Spinal cord (tissue), 9 donors: ENCODE measurements at regions not wholly inside any gene's neighbourhood (a gene's known extent, or its start where the extent isn't known, plus 50 kb on each side); places are given as distances from the start of the nearest gene placed in this dataset.

Experiments
- DNase-seq, 6 donors: peaks; one replicate each; pipeline versions ENCODE4 v3.0.0 to v3.0.0-alpha.2; 2013 to 2015; ENCODE audit warnings: low spot score in 6 of 6, low read depth in 4 of 6
- H3K27ac ChIP-seq: one replicate; pipeline ENCODE4 v1.5.1; 2013; ENCODE audit warnings: low read depth, low read length, control low read depth
- H3K27me3 ChIP-seq: one replicate; pipeline ENCODE4 v1.6.1; 2013; ENCODE audit warnings: low read length; ENCODE audit not compliant: control insufficient read depth, insufficient read depth
- H3K36me3 ChIP-seq: one replicate; pipeline ENCODE4 v1.6.1; 2013; ENCODE audit warnings: low read length; ENCODE audit not compliant: control insufficient read depth, insufficient read depth
- H3K4me1 ChIP-seq: one replicate; pipeline ENCODE4 v1.6.1; 2013; ENCODE audit warnings: low read length; ENCODE audit not compliant: control insufficient read depth, insufficient read depth
- H3K4me3 ChIP-seq: one replicate; pipeline ENCODE4 v1.5.1; 2013; ENCODE audit warnings: low read depth, low read length, control low read depth
- H3K9me3 ChIP-seq: one replicate; pipeline ENCODE4 v1.6.1; 2013; ENCODE audit warnings: low read length; ENCODE audit not compliant: control insufficient read depth, insufficient read depth
- WGBS: methylation state at CpG from one replicate; pipeline ENCODE4 v1.1.5; 2013; ENCODE audit warnings: missing lambda C conversion rate; ENCODE audit not compliant: insufficient coverage; 5-methylcytosine and 5-hydroxymethylcytosine counted together
- donor health status: healthy.

- Histone ChIP-seq H3K4me1 (no peaks in the 10 kb centered on the region), H3K27ac (no peak overlapping the region), H3K36me3 (no peaks in the 10 kb centered on the region), H3K4me3 (no peak overlapping the region), H3K27me3 (no peaks in the 10 kb centered on the region), H3K9me3 (no peaks in the 10 kb centered on the region)
- DNase-seq: no peak
- 87% methylated on average over 4 of the region's 5 CpGs for WGBS
Measured at GRCh38 chr3:42345811-42346210, 64.6 kb downstream of the LYZL4 start.

- Histone ChIP-seq H3K9me3 (no peaks in the 10 kb centered on the region), H3K27me3 (no peaks in the 10 kb centered on the region), H3K36me3 (no peaks in the 10 kb centered on the region), H3K27ac (no peak overlapping the region), H3K4me1 (no peaks in the 10 kb centered on the region), H3K4me3 (no peak overlapping the region)
- DNase-seq: no peak
Measured at GRCh38 chr3:42340466-42340865, 69.9 kb downstream of the LYZL4 start.

- Histone ChIP-seq H3K27ac (no peak overlapping the region), H3K9me3 (no peaks in the 10 kb centered on the region), H3K27me3 (no peaks in the 10 kb centered on the region), H3K36me3 (no peaks in the 10 kb centered on the region), H3K4me1 (no peaks in the 10 kb centered on the region), H3K4me3 (no peak overlapping the region)
- WGBS: no CpG with 5 or more reads among the region's 3 CpGs
- peak in 1 of 6 donors; percentile 67 for DNase-seq
Measured at GRCh38 chr3:42339321-42339720, 71.1 kb downstream of the LYZL4 start.

GRCh38 chr3:42336103-42336502, 70.1 kb upstream of the CCK start:
- Histone ChIP-seq H3K4me3 (no peak overlapping the region), H3K4me1 (no peaks in the 10 kb centered on the region), H3K9me3 (no peaks in the 10 kb centered on the region), H3K27me3 (no peaks in the 10 kb centered on the region), H3K27ac (no peak overlapping the region), H3K36me3 (no peaks in the 10 kb centered on the region)
- no peak for DNase-seq
- WGBS: 100% methylated on average over 1 of the region's 1 CpG

GRCh38 chr3:42317137-42317536, 51.2 kb upstream of the CCK start:
- Histone ChIP-seq H3K27me3 (no peaks in the 10 kb centered on the region), H3K9me3 (peaks cover 4% of the 10 kb centered on the region), H3K27ac (no peak overlapping the region), H3K4me1 (no peaks in the 10 kb centered on the region), H3K4me3 (no peak overlapping the region), H3K36me3 (no peaks in the 10 kb centered on the region)
- DNase-seq: no peak
